ENCODE measurements at regions not wholly inside any gene's neighbourhood (a gene's known extent, or its start where the extent isn't known, plus 50 kb on each side); places are given as distances from the start of the nearest gene placed in this dataset.

- Histone ChIP-seq H3K27ac (ENCODE audit: low read depth, low read length) (no peak overlapping the region), H3K4me3 (ENCODE audit: insufficient read depth, low read length) (no peak overlapping the region), H3K36me3 (ENCODE audit: insufficient read depth, low read length) (no peaks in the 10 kb centered on the region), H4K20me1 (ENCODE audit: insufficient read depth, low read length) (no peaks in the 10 kb centered on the region), H3K4me1 (ENCODE audit: insufficient read depth, low read length) (peaks cover 36% of the 10 kb centered on the region), H2AFZ (ENCODE audit: low read length) (no peak overlapping the region), H3K27me3 (ENCODE audit: insufficient read depth, low read length) (no peaks in the 10 kb centered on the region), H3K4me2 (ENCODE audit: insufficient read depth, low read length) (no peak overlapping the region), H3K79me2 (ENCODE audit: insufficient read depth, low read length) (no peaks in the 10 kb centered on the region), H3K9me3 (ENCODE audit: low read depth, low read length) (no peaks in the 10 kb centered on the region)
- no peak for TF ChIP-seq CTCF (IDR thresholded peaks at IDR 0.05; ENCODE audit: extremely low read depth, low read depth, low read length)
- DNase-seq (ENCODE audit: insufficient read length, low spot score, missing footprints) = no peak
These were observed 60.7 kb upstream of the BDKRB2 start for GRCh38 chr14:96143906-96144305.

DNA sequence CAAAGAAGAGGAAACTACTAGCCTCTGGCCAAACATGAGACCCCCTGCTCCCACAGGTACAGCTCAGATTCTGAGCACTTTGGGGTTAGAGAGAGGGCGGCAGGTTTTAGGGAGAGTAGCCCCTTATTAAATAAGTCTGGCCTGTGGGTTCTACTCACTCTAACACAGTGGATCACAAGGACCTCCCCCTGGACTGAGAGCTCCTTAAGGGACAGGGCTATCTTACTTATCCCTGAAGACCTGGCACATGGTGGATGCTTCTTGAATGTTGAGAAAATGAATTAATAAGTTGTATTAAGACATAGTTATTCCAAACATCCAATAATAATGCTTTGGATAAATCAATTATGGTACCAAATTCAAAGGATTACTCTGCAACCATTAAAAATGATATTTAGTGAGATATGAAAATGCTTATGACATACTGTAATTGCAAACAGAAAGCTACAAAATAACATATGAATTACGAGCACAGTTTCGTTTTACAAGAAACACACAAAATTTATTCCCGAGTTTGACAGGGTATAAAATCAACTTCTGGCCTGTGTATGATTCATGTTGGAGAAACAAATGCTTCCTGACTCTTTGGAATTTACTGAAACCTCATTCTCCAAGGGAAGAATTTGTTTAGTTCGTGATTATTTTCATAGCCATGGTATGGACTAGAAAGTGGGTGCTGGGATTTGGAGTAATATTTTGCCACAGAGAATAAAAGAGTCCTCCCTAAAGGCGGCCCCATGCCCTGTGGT lies 59.3 kb upstream of the BDKRB2 start:
- Histone ChIP-seq H3K27me3 (ENCODE audit: insufficient read depth, low read length) (no peaks in the 10 kb centered on the region), H3K27ac (ENCODE audit: low read depth, low read length) (peak overlapping the region; percentile 99), H3K4me3 (ENCODE audit: insufficient read depth, low read length) (peak overlapping the region; percentile 52), H2AFZ (ENCODE audit: low read length) (peak overlapping the region; percentile 78), H3K4me1 (ENCODE audit: insufficient read depth, low read length) (peaks cover 26% of the 10 kb centered on the region), H3K4me2 (ENCODE audit: insufficient read depth, low read length) (peak overlapping the region; percentile 91), H3K9me3 (ENCODE audit: low read depth, low read length) (no peaks in the 10 kb centered on the region), H3K79me2 (ENCODE audit: insufficient read depth, low read length) (no peaks in the 10 kb centered on the region), H3K36me3 (ENCODE audit: insufficient read depth, low read length) (no peaks in the 10 kb centered on the region), H4K20me1 (ENCODE audit: insufficient read depth, low read length) (no peaks in the 10 kb centered on the region)
- DNase-seq (ENCODE audit: insufficient read length, low spot score, missing footprints) = peak; percentile 73
- no peak for TF ChIP-seq CTCF (IDR thresholded peaks at IDR 0.05; ENCODE audit: extremely low read depth, low read depth, low read length)

DNA sequence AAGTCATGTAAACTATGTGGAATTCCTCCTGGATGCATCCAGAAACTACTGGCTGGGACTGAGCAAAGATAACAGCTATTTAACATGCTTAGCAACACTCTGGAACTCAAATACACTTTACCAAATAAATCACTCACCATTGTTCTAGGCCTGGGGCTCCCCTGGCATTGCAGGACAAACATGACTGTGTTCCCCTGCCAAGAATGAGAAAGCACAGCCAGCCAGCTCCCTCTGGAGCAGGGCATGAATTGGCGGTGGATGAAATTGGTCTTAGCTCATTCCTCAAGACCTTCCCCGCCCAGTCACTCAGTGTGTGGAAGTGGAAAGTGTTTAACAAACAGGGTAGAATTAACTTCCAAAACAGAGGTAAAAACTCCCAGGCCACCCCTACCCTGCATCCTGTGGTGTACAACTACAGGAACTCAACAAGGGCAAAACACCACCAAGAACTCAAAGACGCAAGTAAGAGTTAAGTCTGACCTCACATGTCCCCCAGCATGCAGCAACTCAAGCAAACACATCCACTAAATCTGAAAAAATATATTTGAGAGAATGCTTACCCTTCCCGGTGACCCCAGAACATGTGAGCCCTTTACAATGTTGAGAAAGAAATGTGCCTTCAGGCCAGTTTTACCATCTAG lies 58.4 kb upstream of the BDKRB2 start:
- DNase-seq (ENCODE audit: insufficient read length, low spot score, missing footprints) = peak; percentile 90
- Histone ChIP-seq H3K9me3 (ENCODE audit: low read depth, low read length) (no peaks in the 10 kb centered on the region), H3K79me2 (ENCODE audit: insufficient read depth, low read length) (no peaks in the 10 kb centered on the region), H3K27me3 (ENCODE audit: insufficient read depth, low read length) (no peaks in the 10 kb centered on the region), H4K20me1 (ENCODE audit: insufficient read depth, low read length) (no peaks in the 10 kb centered on the region), H3K36me3 (ENCODE audit: insufficient read depth, low read length) (no peaks in the 10 kb centered on the region), H3K27ac (ENCODE audit: low read depth, low read length) (peak overlapping the region; percentile 99), H3K4me3 (ENCODE audit: insufficient read depth, low read length) (peak overlapping the region; percentile 52), H2AFZ (ENCODE audit: low read length) (peak overlapping the region; percentile 30), H3K4me1 (ENCODE audit: insufficient read depth, low read length) (peaks cover 20% of the 10 kb centered on the region), H3K4me2 (ENCODE audit: insufficient read depth, low read length) (peak overlapping the region; percentile 91)
- TF ChIP-seq CTCF (IDR thresholded peaks at IDR 0.05; ENCODE audit: extremely low read depth, low read depth, low read length) = no peak

GRCh38 chr14:96148631-96149030 lies 56.0 kb upstream of the BDKRB2 start:
- Histone ChIP-seq H3K27ac (ENCODE audit: low read depth, low read length) (no peak overlapping the region), H3K79me2 (ENCODE audit: insufficient read depth, low read length) (no peaks in the 10 kb centered on the region), H2AFZ (ENCODE audit: low read length) (no peak overlapping the region), H3K9me3 (ENCODE audit: low read depth, low read length) (no peaks in the 10 kb centered on the region), H3K4me2 (ENCODE audit: insufficient read depth, low read length) (no peak overlapping the region), H3K36me3 (ENCODE audit: insufficient read depth, low read length) (no peaks in the 10 kb centered on the region), H3K4me1 (ENCODE audit: insufficient read depth, low read length) (peaks cover 20% of the 10 kb centered on the region), H3K27me3 (ENCODE audit: insufficient read depth, low read length) (no peaks in the 10 kb centered on the region), H3K4me3 (ENCODE audit: insufficient read depth, low read length) (no peak overlapping the region), H4K20me1 (ENCODE audit: insufficient read depth, low read length) (no peaks in the 10 kb centered on the region)
- no peak for TF ChIP-seq CTCF (IDR thresholded peaks at IDR 0.05; ENCODE audit: extremely low read depth, low read depth, low read length)
- DNase-seq (ENCODE audit: insufficient read length, low spot score, missing footprints) = no peak
